ENCODE measurements at regions not wholly inside any gene's neighbourhood (a gene's known extent, or its start where the extent isn't known, plus 50 kb on each side); places are given as distances from the start of the nearest gene placed in this dataset.
"Not testable (repeated sequence)": the region's sequence is repeated elsewhere in the genome, so short reads cannot be mapped to it uniquely, and the experiment has no call there.

DNA sequence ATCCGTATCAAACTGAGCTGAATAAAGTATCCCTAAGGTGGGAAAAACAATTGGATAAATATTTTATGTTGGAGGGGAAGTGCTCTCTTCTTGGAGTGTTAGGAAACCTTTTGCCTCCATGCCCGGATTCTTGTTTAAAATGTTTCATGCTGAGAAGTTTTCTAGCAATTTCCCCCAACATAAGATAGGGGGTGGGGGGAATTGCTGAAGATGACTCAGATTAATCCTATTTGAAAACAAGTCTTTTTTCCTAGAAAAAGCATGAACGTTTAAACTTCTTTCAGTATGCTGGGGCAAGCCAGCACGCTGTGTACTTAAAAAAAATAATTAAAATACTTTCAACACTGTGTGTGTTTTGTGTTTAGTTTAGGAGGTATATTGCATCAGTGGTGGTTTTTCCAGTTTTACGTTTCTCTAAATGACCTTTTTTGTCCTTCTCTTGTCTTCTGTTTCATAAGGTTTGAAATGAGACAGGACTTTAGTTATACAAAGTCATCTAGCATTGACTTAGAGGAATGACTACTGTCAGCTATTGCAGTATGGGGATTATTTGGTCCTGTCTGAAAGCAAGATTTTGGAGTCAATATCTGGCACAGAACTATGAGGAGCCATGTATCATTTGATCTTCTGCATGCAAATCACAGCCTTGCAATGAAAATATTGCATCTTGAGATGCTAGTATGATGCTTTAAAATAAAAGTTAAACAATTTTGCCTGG, 295.9 kb downstream of the GATA3 start:
- DNase-seq, result no peak

DNA sequence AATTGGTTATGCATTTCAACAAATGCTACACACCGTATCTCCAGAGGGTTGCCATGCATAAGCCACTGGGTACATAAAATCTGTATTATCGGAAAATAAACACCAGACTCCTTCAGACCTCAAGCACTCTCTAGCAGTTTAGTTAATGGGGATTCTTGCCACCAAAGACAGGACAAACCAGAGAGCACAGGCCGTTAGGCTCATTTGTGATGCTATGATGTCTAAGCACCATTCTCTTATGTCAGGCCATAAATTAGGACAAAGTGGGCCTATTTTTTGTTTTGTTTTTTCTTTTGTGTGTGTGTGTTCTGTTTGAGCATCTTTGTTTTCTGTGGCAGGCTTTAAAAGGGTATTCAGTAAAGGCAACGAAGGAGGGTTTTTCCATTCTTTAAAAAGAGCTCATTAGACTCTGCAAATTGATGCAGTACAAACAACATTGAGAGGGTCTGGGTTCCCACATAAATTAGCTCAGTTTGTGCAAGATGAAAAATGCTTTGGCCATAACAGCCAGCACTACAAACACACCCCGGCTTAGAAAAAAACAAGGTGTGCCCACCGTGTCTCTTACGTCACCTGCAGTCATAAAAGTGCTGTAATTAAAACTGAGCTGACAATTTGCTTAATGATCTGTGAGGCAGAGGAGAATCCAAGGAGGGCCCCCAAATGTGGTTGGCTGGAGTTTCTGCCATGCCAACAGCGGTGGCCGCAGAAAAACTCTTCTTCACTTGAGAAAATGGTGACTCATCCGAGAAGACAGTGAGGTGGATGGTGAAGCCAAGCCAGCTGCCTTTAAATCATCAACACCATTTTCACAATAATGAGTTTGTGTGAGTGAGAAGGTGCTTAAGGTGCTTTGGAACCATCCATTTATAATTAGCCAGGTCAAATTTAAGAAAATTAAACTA, 297.9 kb downstream of the GATA3 start:
- no peak for DNase-seq

GRCh38 chr10:8356283-8356682, 301.8 kb downstream of the GATA3 start:
- no peak for DNase-seq

GRCh38 chr10:8359467-8359866, 305.0 kb downstream of the GATA3 start:
- no peak for DNase-seq

GRCh38 chr10:8360365-8360764, 305.9 kb downstream of the GATA3 start:
- DNase-seq, result no peak

GRCh38 chr10:8360814-8361509, 306.5 kb downstream of the GATA3 start:
- no peak for DNase-seq

DNA sequence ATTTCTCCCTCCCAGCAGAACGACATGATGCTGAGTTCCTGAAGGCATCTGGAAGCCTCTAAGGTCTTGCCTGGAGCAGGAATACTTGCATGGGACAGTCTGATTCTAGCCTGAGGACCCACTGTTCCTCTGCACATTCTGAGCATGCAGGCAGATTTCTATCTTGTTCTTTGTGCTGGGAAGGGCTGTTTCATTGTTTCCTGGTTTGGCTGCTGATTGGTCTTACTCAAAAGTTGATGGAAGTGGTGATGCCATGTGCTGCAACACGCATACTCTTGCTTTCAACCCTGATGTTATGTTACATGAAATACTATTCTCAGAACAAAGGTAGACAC, 307.0 kb downstream of the GATA3 start:
- no peak for DNase-seq

- DNase-seq, result peak; percentile 21
Measured at GRCh38 chr10:8365935-8366911, 311.7 kb downstream of the GATA3 start.

DNA sequence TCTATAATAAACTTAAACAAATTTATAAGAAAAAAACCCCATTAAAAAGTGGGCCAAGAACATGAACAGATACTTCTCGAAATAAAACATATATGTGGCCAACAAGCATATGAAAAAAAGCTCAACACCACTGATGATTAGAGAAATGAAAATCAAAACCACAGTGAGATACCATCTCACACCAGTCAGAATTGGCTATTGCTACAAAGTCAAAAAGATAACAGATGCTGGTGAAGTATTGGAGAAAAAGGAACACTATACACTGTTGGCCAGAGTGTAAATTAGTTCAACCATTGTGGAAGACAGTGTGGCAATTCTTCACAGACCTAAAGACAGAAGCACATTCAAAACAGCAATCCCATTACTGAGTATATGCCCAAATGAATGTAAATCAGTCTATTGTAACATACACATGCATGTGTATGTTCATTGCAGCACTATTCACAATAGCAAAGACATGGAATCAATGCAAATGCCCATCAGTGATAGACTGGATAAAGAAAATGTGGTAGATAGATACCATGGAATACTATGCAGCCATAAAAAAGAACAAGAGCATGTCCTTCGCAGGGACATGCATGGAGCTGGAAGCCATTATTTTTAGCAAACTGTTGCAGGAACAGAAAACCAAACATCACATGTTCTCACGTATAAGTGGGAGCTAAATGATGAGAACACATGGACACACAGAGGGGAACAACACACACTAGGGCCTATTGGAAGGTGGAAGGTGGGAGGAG, 313.4 kb downstream of the GATA3 start:
- not testable (repeated sequence) for DNase-seq

GRCh38 chr10:8369666-8370065, 315.2 kb downstream of the GATA3 start:
- no peak for DNase-seq

DNA sequence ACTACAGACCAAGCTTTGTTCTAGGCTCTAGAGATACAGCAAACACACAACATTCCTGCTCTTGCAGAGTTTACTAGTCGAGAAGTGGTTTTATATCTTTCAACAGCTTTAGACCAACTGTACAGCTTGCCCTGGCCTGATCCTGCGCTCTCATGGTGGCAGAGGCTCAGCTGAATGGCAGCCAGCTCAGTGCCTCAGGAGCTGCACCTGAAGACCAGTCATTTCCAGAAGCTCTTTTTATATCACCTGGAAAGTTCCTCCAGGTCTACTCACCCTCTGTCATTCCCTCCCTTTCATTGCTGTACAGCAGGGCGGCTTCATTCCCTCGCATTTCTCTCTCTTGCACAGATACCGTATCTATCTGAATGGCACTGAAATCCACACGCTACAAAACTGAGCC, 319.8 kb downstream of the GATA3 start:
- DNase-seq, result no peak

GRCh38 chr10:8375137-8375536, 320.6 kb downstream of the GATA3 start:
- no peak for DNase-seq

DNA sequence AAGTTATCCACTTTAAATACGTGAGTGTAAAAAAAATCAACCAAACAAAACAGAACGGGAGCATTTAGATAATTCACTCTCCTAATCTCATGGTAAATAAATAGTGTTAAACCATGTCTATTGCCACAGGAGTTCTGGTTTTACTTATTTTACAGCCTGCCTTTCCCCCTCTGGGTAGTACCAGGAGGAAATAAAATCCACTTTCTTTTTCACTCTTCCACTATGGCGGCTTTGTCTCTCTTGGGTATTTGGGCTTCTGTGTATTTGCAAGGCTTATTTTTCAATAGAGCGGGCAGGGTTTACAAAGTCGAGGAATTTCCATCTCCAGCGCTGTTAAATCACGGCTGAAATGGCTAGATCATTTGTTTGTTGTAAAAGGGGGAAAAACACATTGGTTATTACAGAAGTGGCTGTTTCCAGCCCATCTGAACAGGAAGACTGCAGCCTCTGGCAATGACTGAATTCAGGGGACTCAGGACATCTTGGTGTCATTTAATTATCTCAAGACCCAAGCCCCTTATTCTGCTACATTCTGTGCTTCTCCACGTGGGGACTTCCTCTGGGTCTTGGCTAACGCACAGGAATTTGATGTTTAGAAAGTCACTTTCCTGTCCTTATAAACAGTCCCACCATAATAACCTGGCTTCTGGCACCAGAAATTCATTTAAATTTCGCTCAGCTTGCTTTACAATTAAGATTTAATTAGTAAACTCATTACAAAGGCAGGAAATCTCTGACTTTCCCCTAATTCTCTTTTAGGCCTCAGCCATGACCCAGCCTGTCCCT, 323.9 kb downstream of the GATA3 start:
- DNase-seq, result no peak

DNA sequence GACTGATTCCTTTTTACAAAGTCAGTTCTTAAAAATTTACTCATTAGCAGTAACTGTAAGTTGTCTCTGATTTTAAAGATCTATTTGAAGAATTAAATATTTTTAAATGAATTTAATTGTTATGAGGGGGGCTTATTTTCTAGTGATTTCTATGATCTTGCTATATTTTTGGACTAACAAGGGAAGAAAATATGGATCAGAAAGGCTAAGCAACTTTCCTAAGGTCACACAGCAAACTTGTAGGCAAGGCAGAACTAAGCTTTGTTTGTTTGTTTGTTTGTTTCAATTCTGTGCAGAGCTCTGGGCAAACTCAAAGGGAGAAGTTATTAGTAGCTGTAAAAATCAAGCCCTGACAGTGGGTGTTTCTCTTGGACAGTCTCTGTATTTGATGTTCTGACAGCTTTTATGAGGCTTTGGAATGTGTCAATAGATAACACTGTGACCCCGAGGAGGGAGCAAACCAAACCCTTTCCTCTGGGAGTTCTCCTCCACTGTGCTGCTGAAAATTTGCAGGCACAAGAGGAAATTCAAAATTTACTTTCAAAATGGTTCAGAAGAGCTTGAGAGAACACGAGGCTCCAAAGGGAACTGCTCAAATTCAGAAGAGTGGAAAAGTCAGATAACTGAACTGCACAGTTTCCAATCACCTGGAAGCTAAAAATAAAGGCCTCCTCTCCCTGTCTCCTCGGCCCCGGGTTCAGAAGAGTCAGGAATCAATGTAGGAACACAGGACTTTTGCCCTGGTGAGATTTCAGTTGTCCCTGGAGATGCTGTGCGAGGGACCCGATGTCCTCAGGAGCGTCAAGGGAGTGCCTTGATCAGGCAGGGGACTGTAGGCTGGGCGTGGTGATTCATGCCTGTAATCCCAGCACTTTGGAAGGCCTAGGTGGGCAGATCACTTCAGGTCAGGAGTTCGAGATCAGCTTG, 325.7 kb downstream of the GATA3 start:
- DNase-seq, result no peak

DNA sequence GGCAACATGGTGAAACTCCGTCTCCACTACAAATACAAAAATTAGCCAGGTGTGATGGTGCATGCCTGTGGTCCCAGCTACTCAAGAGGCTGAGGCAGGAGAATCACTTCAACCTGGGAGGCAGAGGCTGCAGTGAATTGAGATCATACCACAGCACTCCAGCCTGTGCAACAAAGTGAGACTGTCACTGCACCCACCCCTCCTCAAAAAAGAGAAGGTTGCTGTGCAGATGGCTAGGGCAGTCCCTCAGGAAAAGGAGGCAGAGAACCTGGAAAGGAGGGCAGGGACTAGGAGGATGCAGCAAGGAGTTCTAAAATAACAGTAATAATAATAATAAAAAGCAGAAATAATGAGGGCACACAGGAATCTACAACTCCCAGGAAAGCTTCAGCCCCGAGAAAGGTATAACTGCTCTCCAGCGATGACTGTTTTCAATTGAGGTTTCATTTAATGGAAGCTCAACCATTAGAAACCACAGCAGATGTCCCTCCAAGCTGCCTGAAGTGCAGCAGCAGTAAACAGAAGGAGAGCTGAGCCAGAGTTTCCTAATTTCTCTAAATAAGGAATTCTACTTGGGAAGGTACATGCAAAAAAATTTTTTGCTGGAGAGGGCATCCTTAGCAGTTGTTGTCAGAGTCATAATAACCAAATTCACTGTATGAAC, 326.5 kb downstream of the GATA3 start:
- no peak for DNase-seq

DNA sequence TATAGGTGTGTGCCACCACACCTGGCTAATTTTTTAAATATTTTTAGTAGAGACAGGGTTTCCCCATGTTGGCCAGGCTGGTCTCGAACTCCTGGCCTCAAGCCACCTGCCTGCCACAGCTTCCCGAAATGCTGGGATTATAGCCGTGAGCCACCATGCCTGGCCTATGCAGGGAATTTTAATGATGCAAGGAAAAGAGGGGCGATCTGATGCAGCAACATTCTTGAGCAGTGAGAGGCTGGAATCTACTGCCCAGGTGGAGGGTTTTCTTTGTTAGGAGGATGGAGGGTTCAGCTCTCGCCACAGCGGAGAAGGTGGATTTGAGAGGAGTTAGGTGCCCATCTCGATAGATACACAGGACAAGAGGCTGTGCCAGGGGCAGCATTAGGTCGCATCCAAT, 332.3 kb downstream of the GATA3 start:
- no peak for DNase-seq

- DNase-seq, result no peak
Measured at GRCh38 chr10:8389630-8390029, 335.1 kb downstream of the GATA3 start.

- DNase-seq, result no peak
Measured at GRCh38 chr10:8392216-8392615, 337.7 kb downstream of the GATA3 start.

DNA sequence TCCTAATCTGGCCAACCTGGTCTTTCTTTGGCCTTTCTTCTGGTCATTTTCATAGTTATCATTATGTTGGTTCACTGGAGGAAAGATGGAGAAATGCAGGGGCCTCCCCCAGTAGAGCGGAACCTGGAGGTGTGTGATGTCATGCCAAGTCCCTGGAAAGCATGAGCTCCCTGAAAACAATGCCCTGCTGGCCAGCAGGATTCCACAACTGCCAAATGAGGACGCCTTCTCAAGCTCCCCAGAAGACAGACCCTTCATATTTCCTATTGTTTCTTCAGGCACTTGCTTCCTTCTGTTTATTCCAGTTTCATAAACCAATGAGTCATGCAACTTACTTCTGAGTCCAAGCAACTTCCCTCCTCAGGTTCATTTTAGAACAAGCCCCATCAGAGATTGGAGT, 339.0 kb downstream of the GATA3 start:
- DNase-seq, result no peak
